ENCODE measurements at regions not wholly inside any gene's neighbourhood (a gene's known extent, or its start where the extent isn't known, plus 50 kb on each side); places are given as distances from the start of the nearest gene placed in this dataset.
"Not testable (repeated sequence)": the region's sequence is repeated elsewhere in the genome, so short reads cannot be mapped to it uniquely, and the experiment has no call there.

- DNase-seq, result no peak
These were observed 1060.3 kb downstream of the DSC3 start for GRCh38 chr18:29982218-29982617.

GRCh38 chr18:29979881-29980280 is 1062.7 kb downstream of the DSC3 start:
- DNase-seq, result no peak

- DNase-seq, result peak; percentile 1
These were observed 1072.7 kb downstream of the DSC3 start for GRCh38 chr18:29969876-29970275.

- no peak for DNase-seq
These were observed 1080.0 kb downstream of the DSC3 start for GRCh38 chr18:29962579-29962978.

GRCh38 chr18:29960539-29960938 is 1082.0 kb downstream of the DSC3 start:
- DNase-seq, result no peak

- DNase-seq, result no peak
These were observed 1112.3 kb downstream of the DSC3 start for GRCh38 chr18:29930231-29930630.

GRCh38 chr18:29928081-29928480 is 1114.5 kb downstream of the DSC3 start:
- no peak for DNase-seq

- no peak for DNase-seq
These were observed 1117.0 kb downstream of the DSC3 start for GRCh38 chr18:29925566-29925965.

GRCh38 chr18:29912351-29912750 is 1130.2 kb downstream of the DSC3 start:
- DNase-seq, result no peak

GRCh38 chr18:29892960-29893558 is 1149.5 kb downstream of the DSC3 start:
- no peak for DNase-seq

GRCh38 chr18:29883114-29883513 is 1159.4 kb downstream of the DSC3 start:
- no peak for DNase-seq

- no peak for DNase-seq
These were observed 1159.9 kb downstream of the DSC3 start for GRCh38 chr18:29882620-29883019.

- no peak for DNase-seq
These were observed 1162.8 kb downstream of the DSC3 start for GRCh38 chr18:29879763-29880162.

- peak; percentile 24 for DNase-seq
These were observed 1167.9 kb downstream of the DSC3 start for GRCh38 chr18:29874519-29875098.

GRCh38 chr18:29873211-29873610 is 1169.3 kb downstream of the DSC3 start:
- no peak for DNase-seq

- DNase-seq, result no peak
These were observed 1171.3 kb downstream of the DSC3 start for GRCh38 chr18:29871246-29871645.

GRCh38 chr18:29862824-29863223 is 1179.7 kb downstream of the DSC3 start:
- no peak for DNase-seq

GRCh38 chr18:29855637-29856036 is 1186.9 kb downstream of the DSC3 start:
- DNase-seq, result no peak

- DNase-seq, result peak; percentile 3
These were observed 1189.4 kb downstream of the DSC3 start for GRCh38 chr18:29853126-29853525.

GRCh38 chr18:29849144-29849543 is 1193.4 kb downstream of the DSC3 start:
- DNase-seq, result no peak

GRCh38 chr18:29841631-29842030 is 1200.9 kb downstream of the DSC3 start:
- no peak for DNase-seq

GRCh38 chr18:29840089-29840488 is 1202.5 kb downstream of the DSC3 start:
- peak; percentile 60 for DNase-seq

GRCh38 chr18:29838961-29839360 is 1203.6 kb downstream of the DSC3 start:
- DNase-seq, result not testable (repeated sequence)

GRCh38 chr18:29838556-29838955 is 1204.0 kb downstream of the DSC3 start:
- DNase-seq, result no peak

- no peak for DNase-seq
These were observed 1218.9 kb downstream of the DSC3 start for GRCh38 chr18:29823671-29824070.

All from fibroblast of skin of right biceps (primary cell).